ENCODE measurements at regions not wholly inside any gene's neighbourhood (a gene's known extent, or its start where the extent isn't known, plus 50 kb on each side); places are given as distances from the start of the nearest gene placed in this dataset.

GRCh38 chr2:235170536-235171521, 219.0 kb downstream of the SH3BP4 start:
- no peak overlapping the region for H3K4me3 ChIP-seq
- H3K27ac ChIP-seq: peak overlapping the region in 1 of 4 donors; percentile 22
- no peaks in the 10 kb centered on the region for H3K27me3 ChIP-seq
- DNase-seq: peak; percentile 35
- in situ Hi-C loops (cut with MboI; ENCODE audit: low pct_ligation_motif_present in 1 of 4, low pct_unique_long_range_greater_than_20kb in 1 of 4, low sequenced_read_pairs in 3 of 4) (no loop called here), intact Hi-C loops (cut with DNase I; ENCODE audit: low total_unique reads) (no loop called here)
- no peaks in the 10 kb centered on the region for H3K9me3 ChIP-seq
- no peaks in the 10 kb centered on the region for H3K36me3 ChIP-seq
- peaks cover 0 to 22% (median 18%) of the 10 kb centered on the region in 4 donors for H3K4me1 ChIP-seq
- TF ChIP-seq EP300 (IDR thresholded peaks at IDR 0.05; ENCODE audit: low read depth) (no peak), CTCF (IDR thresholded peaks at IDR 0.05) (peak in 4 of 5 experiments; percentile 30 to 51 (median 42))
- 33 to 44% methylated on average over 2 to 8 of the region's 8 CpGs for WGBS, 2 donors (ENCODE audit: low coverage in 1 of 2)

GRCh38 chr2:235171550-235172031, 219.8 kb downstream of the SH3BP4 start:
- H3K27ac ChIP-seq: peak overlapping the region in 1 of 4 donors; percentile 22
- no peaks in the 10 kb centered on the region for H3K27me3 ChIP-seq
- TF ChIP-seq POLR2A (IDR thresholded peaks at IDR 0.05) (no peak), POLR2AphosphoS5 (IDR thresholded peaks at IDR 0.05) (peak in 1 of 3 donors; percentile 43)
- intact Hi-C loops (cut with DNase I; ENCODE audit: low total_unique reads) (no loop called here), in situ Hi-C loops (cut with MboI; ENCODE audit: low pct_ligation_motif_present in 1 of 4, low pct_unique_long_range_greater_than_20kb in 1 of 4, low sequenced_read_pairs in 3 of 4) (no loop called here)
- no peaks in the 10 kb centered on the region for H3K36me3 ChIP-seq
- peaks cover 0 to 22% (median 18%) of the 10 kb centered on the region in 4 donors for H3K4me1 ChIP-seq
- H3K9me3 ChIP-seq: no peaks in the 10 kb centered on the region
- H3K4me3 ChIP-seq: no peak overlapping the region
- 20 to 36% methylated on average over 1 to 4 of the region's 4 CpGs for WGBS, 2 donors (ENCODE audit: low coverage in 1 of 2)
- no peak for DNase-seq

GRCh38 chr2:235180642-235181041, 228.8 kb downstream of the SH3BP4 start:
- H3K4me3 ChIP-seq: no peak overlapping the region
- no peak overlapping the region for H3K27ac ChIP-seq
- no peaks in the 10 kb centered on the region for H3K27me3 ChIP-seq
- WGBS, 2 donors (ENCODE audit: low coverage in 1 of 2): 87 to 89% methylated on average over 6 of the region's 6 CpGs
- DNase-seq: no peak
- TF ChIP-seq EP300 (IDR thresholded peaks at IDR 0.05; ENCODE audit: low read depth) (no peak), POLR2A (IDR thresholded peaks at IDR 0.05) (no peak), CTCF (IDR thresholded peaks at IDR 0.05) (no peak), POLR2AphosphoS5 (IDR thresholded peaks at IDR 0.05) (no peak)
- in situ Hi-C loops (cut with MboI; ENCODE audit: low pct_ligation_motif_present in 1 of 4, low pct_unique_long_range_greater_than_20kb in 1 of 4, low sequenced_read_pairs in 3 of 4): no loop called here
- intact Hi-C loops (cut with DNase I; ENCODE audit: low total_unique reads): no loop called here
- H3K9me3 ChIP-seq: no peaks in the 10 kb centered on the region
- no peaks in the 10 kb centered on the region for H3K4me1 ChIP-seq
- H3K36me3 ChIP-seq: no peaks in the 10 kb centered on the region

GRCh38 chr2:235183786-235184185, 232.0 kb downstream of the SH3BP4 start:
- H3K27ac ChIP-seq: no peak overlapping the region
- no peaks in the 10 kb centered on the region for H3K4me1 ChIP-seq
- no peak overlapping the region for H3K4me3 ChIP-seq
- in situ Hi-C loops (cut with MboI; ENCODE audit: low pct_ligation_motif_present in 1 of 4, low pct_unique_long_range_greater_than_20kb in 1 of 4, low sequenced_read_pairs in 3 of 4) (no loop called here), intact Hi-C loops (cut with DNase I; ENCODE audit: low total_unique reads) (no loop called here)
- no peaks in the 10 kb centered on the region for H3K36me3 ChIP-seq
- no peaks in the 10 kb centered on the region for H3K27me3 ChIP-seq
- TF ChIP-seq CTCF (IDR thresholded peaks at IDR 0.05) (no peak), POLR2AphosphoS5 (IDR thresholded peaks at IDR 0.05) (no peak), EP300 (IDR thresholded peaks at IDR 0.05; ENCODE audit: low read depth) (no peak), POLR2A (IDR thresholded peaks at IDR 0.05) (no peak)
- no peaks in the 10 kb centered on the region for H3K9me3 ChIP-seq
- no peak for DNase-seq
